Fibroblast of lung (primary cell): ENCODE measurements at regions not wholly inside any gene's neighbourhood (a gene's known extent, or its start where the extent isn't known, plus 50 kb on each side); places are given as distances from the start of the nearest gene placed in this dataset.

Experiments
- DNase-seq, 2 donors: peaks; one replicate each; pipeline versions ENCODE4 v3.0.0 to v3.0.0-alpha.2; 2010; ENCODE audit warnings: low read depth in 2 of 2
- H2AFZ ChIP-seq: 2 replicates; pipeline ENCODE4 v1.5.1; 2012; ENCODE audit warnings: low read length, control low read depth, inconsistent platforms
- H3K27ac ChIP-seq: 2 replicates; pipeline ENCODE4 v1.5.1; 2011; ENCODE audit warnings: low read length, control low read depth; ENCODE audit not compliant: insufficient read depth
- H3K27me3 ChIP-seq: 2 replicates; pipeline ENCODE4 v1.5.1; 2011; ENCODE audit warnings: mild to moderate bottlenecking, low read length; ENCODE audit not compliant: control insufficient read depth, insufficient read depth
- H3K36me3 ChIP-seq: 2 replicates; pipeline ENCODE4 v1.5.1; 2011; ENCODE audit warnings: low read length; ENCODE audit not compliant: control insufficient read depth, insufficient read depth
- H3K4me1 ChIP-seq: 2 replicates; pipeline ENCODE4 v1.5.1; 2011; ENCODE audit warnings: low read length; ENCODE audit not compliant: control insufficient read depth, insufficient read depth; ENCODE audit errors: extremely low read depth
- H3K4me2 ChIP-seq: 2 replicates; pipeline ENCODE4 v1.5.1; 2011; ENCODE audit warnings: low read length, control low read depth; ENCODE audit not compliant: insufficient read depth; ENCODE audit errors: extremely low read depth
- H3K4me3 ChIP-seq, 4 experiments: fragments of 200-600 bp in 1 of 4; sonication (generic) in 1 of 4; replicated peaks in 1 of 4; 2 replicates each; pipeline ENCODE4 v1.5.1; 2011 to 2016; ENCODE audit warnings: low read length in 4 of 4, low read depth in 3 of 4, mild to moderate bottlenecking in 3 of 4, control low read depth in 2 of 4, inconsistent platforms in 1 of 4, mixed read lengths in 1 of 4; ENCODE audit not compliant: insufficient read depth in 1 of 4; ENCODE audit errors: control extremely low read depth in 1 of 4
- H3K79me2 ChIP-seq: 2 replicates; pipeline ENCODE4 v1.5.1; 2012; ENCODE audit warnings: mild to moderate bottlenecking, low read length, inconsistent platforms; ENCODE audit not compliant: control insufficient read depth, insufficient read depth
- H3K9ac ChIP-seq: 2 replicates; pipeline ENCODE4 v1.5.1; 2011; ENCODE audit warnings: mild to moderate bottlenecking, low read length, control low read depth; ENCODE audit not compliant: insufficient read depth
- H3K9me3 ChIP-seq: 2 replicates; pipeline ENCODE4 v1.5.1; 2012; ENCODE audit warnings: low read depth, low read length; ENCODE audit not compliant: control insufficient read depth, insufficient read depth
- H4K20me1 ChIP-seq: 2 replicates; pipeline ENCODE4 v1.5.1; 2011; ENCODE audit warnings: low read length; ENCODE audit not compliant: control insufficient read depth, insufficient read depth; ENCODE audit errors: extremely low read depth
- EZH2 ChIP-seq: IDR thresholded peaks from 2 replicates; pipeline ENCODE4 v1.5.1; 2012; ENCODE audit warnings: low read length, control low read depth, mild to moderate bottlenecking; ENCODE audit errors: missing control alignments
- TF ChIP-seq, protein P1 (sequence below), 2 donors: IDR thresholded peaks in 1 of 2; conservative IDR thresholded peaks in 1 of 2; 1 replicate in 1 of 2; 2 replicates in 1 of 2; pipeline ENCODE4 v1.5.1; 2011 to 2012; ENCODE audit warnings: low read length in 2 of 2, control low read depth in 1 of 2, inconsistent platforms in 1 of 2, low read depth in 1 of 2, mild to moderate bottlenecking in 1 of 2

DNA sequence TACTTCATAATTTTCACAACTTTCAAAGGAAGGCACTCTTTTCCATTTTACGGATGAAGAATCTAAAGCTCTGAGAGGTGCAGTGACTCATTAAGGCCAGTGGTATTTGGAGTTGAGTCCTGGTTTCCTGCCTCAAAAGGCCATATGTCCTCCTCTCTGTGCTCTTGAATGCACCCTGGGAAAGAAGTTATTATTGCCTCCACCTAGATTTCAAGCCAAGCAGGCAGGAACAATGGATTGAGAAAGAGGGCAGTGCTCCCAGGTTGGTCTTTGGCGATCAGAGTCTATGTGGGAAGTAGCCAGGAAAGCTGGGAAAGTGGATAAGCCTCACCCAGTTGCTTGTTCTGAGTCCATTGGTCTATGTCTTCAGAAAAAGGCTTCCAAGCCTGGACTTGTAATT, 165.0 kb downstream of the MAFB start:
- Histone ChIP-seq H3K36me3 (no peaks in the 10 kb centered on the region), H3K79me2 (no peaks in the 10 kb centered on the region), H3K9me3 (no peaks in the 10 kb centered on the region), H2AFZ (no peak overlapping the region), H3K9ac (no peak overlapping the region), H3K27ac (no peak overlapping the region), H3K4me3 (no peak overlapping the region), H3K4me2 (no peak overlapping the region), H3K27me3 (no peaks in the 10 kb centered on the region), H4K20me1 (no peaks in the 10 kb centered on the region), H3K4me1 (no peaks in the 10 kb centered on the region)
- DNase-seq, result peak in 1 of 2 donors; percentile 19
- no peak for TF ChIP-seq EZH2
- TF ChIP-seq, protein P1, sequence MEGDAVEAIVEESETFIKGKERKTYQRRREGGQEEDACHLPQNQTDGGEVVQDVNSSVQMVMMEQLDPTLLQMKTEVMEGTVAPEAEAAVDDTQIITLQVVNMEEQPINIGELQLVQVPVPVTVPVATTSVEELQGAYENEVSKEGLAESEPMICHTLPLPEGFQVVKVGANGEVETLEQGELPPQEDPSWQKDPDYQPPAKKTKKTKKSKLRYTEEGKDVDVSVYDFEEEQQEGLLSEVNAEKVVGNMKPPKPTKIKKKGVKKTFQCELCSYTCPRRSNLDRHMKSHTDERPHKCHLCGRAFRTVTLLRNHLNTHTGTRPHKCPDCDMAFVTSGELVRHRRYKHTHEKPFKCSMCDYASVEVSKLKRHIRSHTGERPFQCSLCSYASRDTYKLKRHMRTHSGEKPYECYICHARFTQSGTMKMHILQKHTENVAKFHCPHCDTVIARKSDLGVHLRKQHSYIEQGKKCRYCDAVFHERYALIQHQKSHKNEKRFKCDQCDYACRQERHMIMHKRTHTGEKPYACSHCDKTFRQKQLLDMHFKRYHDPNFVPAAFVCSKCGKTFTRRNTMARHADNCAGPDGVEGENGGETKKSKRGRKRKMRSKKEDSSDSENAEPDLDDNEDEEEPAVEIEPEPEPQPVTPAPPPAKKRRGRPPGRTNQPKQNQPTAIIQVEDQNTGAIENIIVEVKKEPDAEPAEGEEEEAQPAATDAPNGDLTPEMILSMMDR (conservative IDR thresholded peaks at IDR 0.05 in 1 of 2, IDR thresholded peaks at IDR 0.05 in 1 of 2; ENCODE audit: low read depth in 1 of 2, low read length in 2 of 2), result no peak

DNA sequence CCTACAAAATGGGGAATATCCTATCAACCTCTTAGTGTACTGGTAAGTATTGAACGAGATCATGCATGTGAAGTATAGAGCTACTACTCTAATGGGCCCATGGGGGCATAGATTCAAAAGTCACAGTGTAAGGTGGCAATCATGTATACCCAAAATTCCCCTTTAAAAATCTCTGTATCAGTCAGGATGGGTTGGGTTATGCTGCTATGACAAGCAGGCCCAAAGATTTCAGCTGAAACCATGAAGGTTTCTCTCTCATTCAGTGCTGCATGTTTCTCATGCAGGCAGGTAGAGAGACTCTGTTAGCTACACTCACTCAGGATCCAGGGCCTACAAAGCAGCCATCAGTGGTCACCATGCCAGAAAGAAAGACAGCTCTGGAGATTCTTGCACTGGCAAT, 166.6 kb downstream of the MAFB start:
- H3K79me2 ChIP-seq, result no peaks in the 10 kb centered on the region
- no peak overlapping the region for H3K4me2 ChIP-seq
- no peak for DNase-seq
- no peak overlapping the region for H3K9ac ChIP-seq
- H3K27ac ChIP-seq, result no peak overlapping the region
- TF ChIP-seq, protein P1 (conservative IDR thresholded peaks at IDR 0.05 in 1 of 2, IDR thresholded peaks at IDR 0.05 in 1 of 2; ENCODE audit: low read depth in 1 of 2, low read length in 2 of 2), result no peak
- TF ChIP-seq EZH2, result no peak
- H3K36me3 ChIP-seq, result no peaks in the 10 kb centered on the region
- H3K4me3 ChIP-seq, result no peak overlapping the region
- H3K27me3 ChIP-seq, result no peaks in the 10 kb centered on the region
- no peaks in the 10 kb centered on the region for H3K9me3 ChIP-seq
- H2AFZ ChIP-seq, result no peak overlapping the region
- no peaks in the 10 kb centered on the region for H4K20me1 ChIP-seq
- no peaks in the 10 kb centered on the region for H3K4me1 ChIP-seq

DNA sequence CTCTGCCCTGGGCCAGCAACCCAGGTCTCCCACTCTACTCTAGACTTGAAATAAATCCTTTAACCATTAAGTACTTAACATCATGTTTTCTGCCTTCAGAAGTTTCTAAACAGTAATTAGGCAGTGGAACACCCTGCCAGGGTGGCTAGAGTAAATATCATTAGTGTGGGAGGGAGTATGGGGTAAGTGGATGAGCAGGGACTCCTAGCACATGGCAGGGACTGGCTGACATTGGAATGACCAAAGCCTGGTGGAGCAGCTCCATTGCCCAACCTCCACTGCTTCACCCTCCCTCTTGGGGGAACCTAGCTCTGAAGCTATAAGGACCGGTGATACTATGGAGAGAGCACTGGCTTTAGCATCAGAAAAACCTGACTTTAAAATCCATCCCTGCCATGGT, 167.1 kb downstream of the MAFB start:
- no peak overlapping the region for H2AFZ ChIP-seq

More for the DNA sequence above, 167.1 kb downstream of the MAFB start:
- Histone ChIP-seq H3K4me2 (no peak overlapping the region), H3K27ac (no peak overlapping the region), H4K20me1 (no peaks in the 10 kb centered on the region), H3K4me3 (no peak overlapping the region), H3K9me3 (no peaks in the 10 kb centered on the region), H3K4me1 (no peaks in the 10 kb centered on the region), H3K36me3 (no peaks in the 10 kb centered on the region), H3K9ac (no peak overlapping the region), H3K27me3 (no peaks in the 10 kb centered on the region), H3K79me2 (no peaks in the 10 kb centered on the region)
- TF ChIP-seq, protein P1 (conservative IDR thresholded peaks at IDR 0.05 in 1 of 2, IDR thresholded peaks at IDR 0.05 in 1 of 2; ENCODE audit: low read depth in 1 of 2, low read length in 2 of 2), result no peak
- TF ChIP-seq EZH2, result no peak
- no peak for DNase-seq
